Skeletal muscle tissue (tissue), 3 donors: ENCODE measurements at regions not wholly inside any gene's neighbourhood (a gene's known extent, or its start where the extent isn't known, plus 50 kb on each side); places are given as distances from the start of the nearest gene placed in this dataset.
"Not testable (repeated sequence)": the region's sequence is repeated elsewhere in the genome, so short reads cannot be mapped to it uniquely, and the experiment has no call there.

Experiments
- H3K27ac ChIP-seq: one replicate; pipeline ENCODE4 v1.7.0; 2013; ENCODE audit warnings: mild to moderate bottlenecking, low read depth, low read length, inconsistent platforms
- H3K27me3 ChIP-seq, 3 donors: one replicate each; pipeline ENCODE4 v1.7.0; 2013; ENCODE audit warnings: low read length in 3 of 3; ENCODE audit not compliant: control insufficient read depth in 3 of 3, insufficient read depth in 3 of 3
- H3K36me3 ChIP-seq, 3 donors: one replicate each; pipeline ENCODE4 v1.7.0; 2013; ENCODE audit warnings: low read length in 3 of 3; ENCODE audit not compliant: control insufficient read depth in 3 of 3, insufficient read depth in 3 of 3
- H3K4me1 ChIP-seq, 3 donors: one replicate each; pipeline ENCODE4 v1.7.0; 2013; ENCODE audit warnings: low read length in 3 of 3, mild to moderate bottlenecking in 3 of 3; ENCODE audit not compliant: control insufficient read depth in 3 of 3, insufficient read depth in 3 of 3
- H3K4me3 ChIP-seq, 3 donors: one replicate each; pipeline ENCODE4 v1.7.0; 2013; ENCODE audit warnings: low read length in 3 of 3
- H3K9ac ChIP-seq, 3 donors: one replicate each; pipeline ENCODE4 v1.7.0; 2013; ENCODE audit warnings: low read length in 3 of 3, mild to moderate bottlenecking in 3 of 3, moderate library complexity in 2 of 3, low read depth in 1 of 3
- H3K9me3 ChIP-seq, 3 donors: one replicate each; pipeline ENCODE4 v1.7.0; 2013; ENCODE audit warnings: low read length in 3 of 3; ENCODE audit not compliant: control insufficient read depth in 3 of 3
- donor health status: Osteomylitis.

- Histone ChIP-seq H3K9ac (no peak overlapping the region), H3K27ac (no peak overlapping the region)
These were observed 491.1 kb upstream of the RAB6C start for GRCh38 chr2:129488376-129488775.

GRCh38 chr2:129490641-129491040 is 488.8 kb upstream of the RAB6C start:
- H3K4me1 ChIP-seq = no peaks in the 10 kb centered on the region
- H3K27ac ChIP-seq = no peak overlapping the region
- peaks cover 0 to 4% (median 4%) of the 10 kb centered on the region in 3 donors for H3K27me3 ChIP-seq
- H3K9ac ChIP-seq = no peak overlapping the region
- no peak overlapping the region for H3K4me3 ChIP-seq
- no peaks in the 10 kb centered on the region for H3K36me3 ChIP-seq
- no peaks in the 10 kb centered on the region for H3K9me3 ChIP-seq

More at GRCh38 chr2:129488376-129488775, 491.1 kb upstream of the RAB6C start:
- Histone ChIP-seq H3K9me3 (no peaks in the 10 kb centered on the region), H3K4me1 (no peaks in the 10 kb centered on the region), H3K4me3 (no peak overlapping the region), H3K27me3 (peaks cover 0 to 4% (median 4%) of the 10 kb centered on the region in 3 donors), H3K36me3 (no peaks in the 10 kb centered on the region)

- H3K27ac ChIP-seq = no peak overlapping the region
- no peak overlapping the region for H3K9ac ChIP-seq
- no peaks in the 10 kb centered on the region for H3K4me1 ChIP-seq
- no peaks in the 10 kb centered on the region for H3K9me3 ChIP-seq
- H3K27me3 ChIP-seq = peaks cover 0 to 4% (median 4%) of the 10 kb centered on the region in 3 donors
- no peak overlapping the region for H3K4me3 ChIP-seq
- no peaks in the 10 kb centered on the region for H3K36me3 ChIP-seq
These were observed 488.2 kb upstream of the RAB6C start for GRCh38 chr2:129491308-129491707.

- H3K4me1 ChIP-seq = no peaks in the 10 kb centered on the region
These were observed 486.9 kb upstream of the RAB6C start for GRCh38 chr2:129492548-129492947.

GRCh38 chr2:129499747-129500146 is 479.7 kb upstream of the RAB6C start:
- Histone ChIP-seq H3K4me3 (no peak overlapping the region), H3K9ac (no peak overlapping the region), H3K27me3 (peaks cover 0 to 1% (median 0%) of the 10 kb centered on the region in 3 donors), H3K4me1 (no peaks in the 10 kb centered on the region), H3K27ac (no peak overlapping the region), H3K9me3 (no peaks in the 10 kb centered on the region), H3K36me3 (no peaks in the 10 kb centered on the region)

More at GRCh38 chr2:129492548-129492947, 486.9 kb upstream of the RAB6C start:
- peaks cover 0 to 4% (median 4%) of the 10 kb centered on the region in 3 donors for H3K27me3 ChIP-seq
- H3K36me3 ChIP-seq = no peaks in the 10 kb centered on the region
- H3K4me3 ChIP-seq = no peak overlapping the region
- no peaks in the 10 kb centered on the region for H3K9me3 ChIP-seq
- H3K9ac ChIP-seq = no peak overlapping the region
- no peak overlapping the region for H3K27ac ChIP-seq

- no peak overlapping the region for H3K27ac ChIP-seq
- H3K27me3 ChIP-seq = peaks cover 0 to 3% (median 0%) of the 10 kb centered on the region in 3 donors
- H3K4me1 ChIP-seq = no peaks in the 10 kb centered on the region
- no peak overlapping the region for H3K4me3 ChIP-seq
- no peaks in the 10 kb centered on the region for H3K36me3 ChIP-seq
- H3K9ac ChIP-seq = no peak overlapping the region
- H3K9me3 ChIP-seq = no peaks in the 10 kb centered on the region
These were observed 476.7 kb upstream of the RAB6C start for GRCh38 chr2:129502781-129503180.

- H3K27ac ChIP-seq = no peak overlapping the region
- no peaks in the 10 kb centered on the region for H3K9me3 ChIP-seq
- H3K27me3 ChIP-seq = peaks cover 0 to 3% (median 0%) of the 10 kb centered on the region in 3 donors
- H3K9ac ChIP-seq = no peak overlapping the region
- no peak overlapping the region for H3K4me3 ChIP-seq
- H3K4me1 ChIP-seq = no peaks in the 10 kb centered on the region
- H3K36me3 ChIP-seq = no peaks in the 10 kb centered on the region
These were observed 474.8 kb upstream of the RAB6C start for GRCh38 chr2:129504646-129505045.

GRCh38 chr2:129518937-129519336 is 460.5 kb upstream of the RAB6C start:
- Histone ChIP-seq H3K36me3 (no peaks in the 10 kb centered on the region), H3K4me1 (no peaks in the 10 kb centered on the region), H3K27ac (no peak overlapping the region), H3K27me3 (peaks cover 0 to 2% (median 0%) of the 10 kb centered on the region in 3 donors), H3K9me3 (peaks cover 0 to 2% (median 0%) of the 10 kb centered on the region in 3 donors), H3K4me3 (no peak overlapping the region), H3K9ac (no peak overlapping the region)

- not testable (repeated sequence) for H3K27ac ChIP-seq, H3K9me3 ChIP-seq
These were observed 447.3 kb upstream of the RAB6C start for GRCh38 chr2:129532158-129532557.

GRCh38 chr2:129548880-129549279 is 430.6 kb upstream of the RAB6C start:
- Histone ChIP-seq H3K27me3 (no peaks in the 10 kb centered on the region), H3K36me3 (no peaks in the 10 kb centered on the region), H3K9me3 (peaks cover 0 to 2% (median 0%) of the 10 kb centered on the region in 3 donors), H3K4me1 (no peaks in the 10 kb centered on the region), H3K4me3 (no peak overlapping the region), H3K9ac (no peak overlapping the region), H3K27ac (no peak overlapping the region)

More at GRCh38 chr2:129532158-129532557, 447.3 kb upstream of the RAB6C start:
- H3K4me3 ChIP-seq, H3K36me3 ChIP-seq, H3K27me3 ChIP-seq, H3K9ac ChIP-seq, H3K4me1 ChIP-seq: not testable (repeated sequence)
